Mesenchymal stem cell (in vitro differentiated cells and primary cell): ENCODE measurements at regions not wholly inside any gene's neighbourhood (a gene's known extent, or its start where the extent isn't known, plus 50 kb on each side); places are given as distances from the start of the nearest gene placed in this dataset.

Source experiments
- DNase-seq: peaks from one replicate; pipeline ENCODE4 v3.0.0-alpha.2; 2013
- H2AFZ ChIP-seq: one replicate; pipeline ENCODE4 v1.6.1; 2013; ENCODE audit warnings: low read depth, mild to moderate bottlenecking, control low read depth, inconsistent platforms, low read length, moderate library complexity
- H2AK5ac ChIP-seq: 2 replicates; pipeline ENCODE4 v1.6.1; 2013; ENCODE audit warnings: low read length, moderate library complexity, mild to moderate bottlenecking, inconsistent platforms; ENCODE audit not compliant: severe bottlenecking
- H2BK120ac ChIP-seq: one replicate; pipeline ENCODE4 v1.6.1; 2013; ENCODE audit warnings: low read depth, mild to moderate bottlenecking, inconsistent platforms, low read length, moderate library complexity
- H2BK12ac ChIP-seq, 2 experiments: one replicate each; pipeline ENCODE4 v1.6.1; 2013; ENCODE audit warnings: inconsistent platforms in 2 of 2, low read length in 2 of 2, mild to moderate bottlenecking in 2 of 2, moderate library complexity in 2 of 2, control low read depth in 1 of 2
- H2BK15ac ChIP-seq: one replicate; pipeline ENCODE4 v1.6.1; 2013; ENCODE audit warnings: mild to moderate bottlenecking, low read depth, inconsistent platforms; ENCODE audit not compliant: poor library complexity, severe bottlenecking
- H2BK5ac ChIP-seq: 2 replicates; pipeline ENCODE4 v1.6.1; 2013; ENCODE audit warnings: low read depth, mild to moderate bottlenecking, low read length, control low read depth, inconsistent platforms; ENCODE audit not compliant: poor library complexity, severe bottlenecking
- H3K14ac ChIP-seq, 2 experiments: one replicate each; pipeline ENCODE4 v1.6.1; 2013; ENCODE audit warnings: inconsistent platforms in 2 of 2, low read length in 2 of 2, control low read depth in 1 of 2, mild to moderate bottlenecking in 1 of 2, moderate library complexity in 1 of 2
- H3K18ac ChIP-seq, 2 experiments: one replicate each; pipeline ENCODE4 v1.6.1; 2013; ENCODE audit warnings: inconsistent platforms in 2 of 2, low read length in 2 of 2, control low read depth in 1 of 2, low read depth in 1 of 2, mild to moderate bottlenecking in 1 of 2
- H3K23ac ChIP-seq, 2 experiments: one replicate each; pipeline ENCODE4 v1.6.1; 2013; ENCODE audit warnings: inconsistent platforms in 2 of 2, low read length in 2 of 2, mild to moderate bottlenecking in 2 of 2, moderate library complexity in 2 of 2, control low read depth in 1 of 2
- H3K27ac ChIP-seq: 2 replicates; pipeline ENCODE4 v1.5.1; 2013; ENCODE audit warnings: mild to moderate bottlenecking, moderate library complexity, low read length, control low read depth, inconsistent platforms; ENCODE audit not compliant: poor library complexity, severe bottlenecking
- H3K27me3 ChIP-seq, 2 experiments: 2 replicates each; pipeline versions ENCODE4 v1.6.1 to v1.7.0; 2013; ENCODE audit warnings: low read length in 2 of 2, mild to moderate bottlenecking in 2 of 2, moderate library complexity in 2 of 2, control low read depth in 1 of 2, inconsistent platforms in 1 of 2; ENCODE audit not compliant: control insufficient read depth in 1 of 2, insufficient read depth in 1 of 2
- H3K36me3 ChIP-seq, 2 experiments: 2 replicates each; pipeline versions ENCODE4 v1.6.1 to v1.7.0; 2013; ENCODE audit warnings: low read length in 2 of 2, control low read depth in 1 of 2, inconsistent platforms in 1 of 2, low read depth in 1 of 2, mild to moderate bottlenecking in 1 of 2; ENCODE audit not compliant: insufficient read depth in 2 of 2, control insufficient read depth in 1 of 2
- H3K4ac ChIP-seq, 2 experiments: one replicate each; pipeline ENCODE4 v1.6.1; 2013; ENCODE audit warnings: inconsistent platforms in 2 of 2, low read length in 2 of 2, mild to moderate bottlenecking in 2 of 2, moderate library complexity in 2 of 2, control low read depth in 1 of 2, low read depth in 1 of 2
- H3K4me1 ChIP-seq: 2 replicates; pipeline ENCODE4 v1.6.1; 2013; ENCODE audit warnings: low read depth, low read length, control low read depth; ENCODE audit not compliant: control insufficient read depth, insufficient read depth
- H3K4me2 ChIP-seq: 2 replicates; pipeline ENCODE4 v1.6.1; 2013; ENCODE audit warnings: low read length, mild to moderate bottlenecking, inconsistent platforms; ENCODE audit not compliant: poor library complexity, severe bottlenecking
- H3K4me3 ChIP-seq, 2 experiments: 2 replicates each; pipeline versions ENCODE4 v1.5.1 to v1.7.0; 2013; ENCODE audit warnings: low read length in 2 of 2, mild to moderate bottlenecking in 2 of 2, control low read depth in 1 of 2, low read depth in 1 of 2; ENCODE audit not compliant: insufficient read depth in 1 of 2
- H3K79me1 ChIP-seq: replicated peaks from 2 replicates; pipeline ENCODE4 v1.6.1; 2013; ENCODE audit warnings: mild to moderate bottlenecking, control low read depth, low read length, inconsistent platforms; ENCODE audit not compliant: poor library complexity, severe bottlenecking
- H3K9ac ChIP-seq: 2 replicates; pipeline ENCODE4 v1.7.0; 2013; ENCODE audit warnings: mild to moderate bottlenecking, low read length, moderate library complexity
- H3K9me3 ChIP-seq: 2 replicates; pipeline ENCODE4 v1.7.0; 2013; ENCODE audit warnings: mild to moderate bottlenecking, low read length; ENCODE audit not compliant: control insufficient read depth
- H4K8ac ChIP-seq: one replicate; pipeline ENCODE4 v1.6.1; 2013; ENCODE audit warnings: inconsistent platforms, mild to moderate bottlenecking, low read length, moderate library complexity
- H4K91ac ChIP-seq: one replicate; pipeline ENCODE4 v1.6.1; 2013; ENCODE audit warnings: mild to moderate bottlenecking, low read length, inconsistent platforms
- WGBS: methylation state at CpG from one replicate; pipeline ENCODE4 v1.1.7; 2013; ENCODE audit warnings: mixed read lengths; 5-methylcytosine and 5-hydroxymethylcytosine counted together

- H3K9ac ChIP-seq, result no peak overlapping the region
- H3K27ac ChIP-seq, result no peak overlapping the region
- no peak overlapping the region for H4K91ac ChIP-seq
- no peaks in the 10 kb centered on the region for H3K36me3 ChIP-seq
- no peaks in the 10 kb centered on the region for H3K27me3 ChIP-seq
- no peak overlapping the region for H3K4me3 ChIP-seq
- H2BK12ac ChIP-seq, result no peak overlapping the region
- H2AFZ ChIP-seq, result no peak overlapping the region
- no peak overlapping the region for H3K4ac ChIP-seq
- H3K4me2 ChIP-seq, result no peak overlapping the region
- no peaks in the 10 kb centered on the region for H3K4me1 ChIP-seq
- H2BK15ac ChIP-seq, result no peak overlapping the region
- no peak overlapping the region for H2AK5ac ChIP-seq
- H2BK120ac ChIP-seq, result no peak overlapping the region
- no peak overlapping the region for H3K14ac ChIP-seq
- no peak overlapping the region for H2BK5ac ChIP-seq
- H3K23ac ChIP-seq, result peak overlapping the region in 1 of 2 experiments; percentile 5
- 78% methylated on average over 7 of the region's 7 CpGs for WGBS
- no peaks in the 10 kb centered on the region for H3K79me1 ChIP-seq
- H3K9me3 ChIP-seq, result peaks cover 10% of the 10 kb centered on the region
- H4K8ac ChIP-seq, result no peak overlapping the region
- H3K18ac ChIP-seq, result no peak overlapping the region
- no peak for DNase-seq
Observed at GRCh38 chr16:6884002-6884401, 448.6 kb upstream of the RBFOX1 start.

GRCh38 chr16:6880263-6880662 lies 452.4 kb upstream of the RBFOX1 start:
- WGBS, result 88% methylated on average over 3 of the region's 4 CpGs

GRCh38 chr16:6864671-6865070 lies 468.0 kb upstream of the RBFOX1 start:
- no peak for DNase-seq
- no peaks in the 10 kb centered on the region for H3K36me3 ChIP-seq
- no peak overlapping the region for H2AK5ac ChIP-seq
- no peak overlapping the region for H3K27ac ChIP-seq
- H2BK5ac ChIP-seq, result no peak overlapping the region
- no peaks in the 10 kb centered on the region for H3K4me1 ChIP-seq
- WGBS, result no CpG with 5 or more reads among the region's 5 CpGs
- no peak overlapping the region for H4K8ac ChIP-seq
- no peak overlapping the region for H3K18ac ChIP-seq
- H3K79me1 ChIP-seq, result no peaks in the 10 kb centered on the region
- H2BK12ac ChIP-seq, result no peak overlapping the region
- H2BK15ac ChIP-seq, result no peak overlapping the region
- no peak overlapping the region for H3K4ac ChIP-seq
- H3K9ac ChIP-seq, result no peak overlapping the region
- H3K14ac ChIP-seq, result no peak overlapping the region
- H2AFZ ChIP-seq, result no peak overlapping the region
- no peak overlapping the region for H3K4me2 ChIP-seq
- H2BK120ac ChIP-seq, result no peak overlapping the region
- H3K27me3 ChIP-seq, result no peaks in the 10 kb centered on the region
- H3K4me3 ChIP-seq, result no peak overlapping the region
- H4K91ac ChIP-seq, result no peak overlapping the region
- peaks cover 12% of the 10 kb centered on the region for H3K9me3 ChIP-seq
- no peak overlapping the region for H3K23ac ChIP-seq

More at GRCh38 chr16:6880263-6880662, 452.4 kb upstream of the RBFOX1 start:
- Histone ChIP-seq H4K8ac (no peak overlapping the region), H2BK120ac (no peak overlapping the region), H3K4me1 (no peaks in the 10 kb centered on the region), H2AFZ (no peak overlapping the region), H3K4ac (no peak overlapping the region), H3K79me1 (no peaks in the 10 kb centered on the region), H3K14ac (no peak overlapping the region), H3K9ac (no peak overlapping the region), H3K18ac (no peak overlapping the region), H2AK5ac (no peak overlapping the region), H2BK5ac (no peak overlapping the region), H4K91ac (no peak overlapping the region), H3K27ac (no peak overlapping the region), H3K36me3 (no peaks in the 10 kb centered on the region), H3K4me3 (no peak overlapping the region), H3K23ac (no peak overlapping the region), H3K4me2 (no peak overlapping the region), H3K27me3 (no peaks in the 10 kb centered on the region), H3K9me3 (peaks cover 4% of the 10 kb centered on the region), H2BK12ac (no peak overlapping the region), H2BK15ac (no peak overlapping the region)
- no peak for DNase-seq

- Histone ChIP-seq H2BK5ac (no peak overlapping the region), H3K14ac (no peak overlapping the region), H2AFZ (no peak overlapping the region), H4K8ac (no peak overlapping the region), H4K91ac (no peak overlapping the region), H3K4me3 (no peak overlapping the region), H3K4me1 (no peaks in the 10 kb centered on the region), H3K27me3 (no peaks in the 10 kb centered on the region), H2AK5ac (no peak overlapping the region), H3K18ac (no peak overlapping the region), H3K79me1 (no peaks in the 10 kb centered on the region), H3K4me2 (no peak overlapping the region), H3K23ac (no peak overlapping the region), H3K9me3 (peaks cover 12% of the 10 kb centered on the region), H3K27ac (no peak overlapping the region), H3K4ac (no peak overlapping the region), H2BK12ac (no peak overlapping the region), H2BK120ac (no peak overlapping the region), H3K9ac (no peak overlapping the region), H3K36me3 (no peaks in the 10 kb centered on the region), H2BK15ac (no peak overlapping the region)
- WGBS, result 89% methylated on average over 4 of the region's 4 CpGs
- DNase-seq, result no peak
Observed at GRCh38 chr16:6864244-6864643, 468.4 kb upstream of the RBFOX1 start.
